HCT116 (cell line): ENCODE measurements at regions not wholly inside any gene's neighbourhood (a gene's known extent, or its start where the extent isn't known, plus 50 kb on each side); places are given as distances from the start of the nearest gene placed in this dataset.
A peak's percentile ranks its signal among the peaks of the same experiment; 100 is the strongest.

Experiments
- ATAC-seq: fragments of 200-7000 bp; cut with Tn5 transposase; 2 replicates; pipeline ENCODE4 v1.9.1; 2020; ENCODE audit warnings: mild to moderate bottlenecking, moderate library complexity
- BruUV-seq: library from RNA; stranded (reverse); fragments of 400-500 nt; replicated peaks from 2 replicates; lab custom pipeline; 2021; lab: Mats Ljungman, UMichigan
- CTCF ChIA-PET: fragments of 300-600 bp; sonication (Branson Sonifier 250); formaldehyde crosslinking; loops from one replicate; lab custom pipeline; 2021; ENCODE audit warnings: antibody characterized with exemption; lab: Charles Lee
- POLR2A ChIA-PET: fragments of 300-600, 350-600 bp; sonication (Branson Sonifier 250); formaldehyde crosslinking; loops from one replicate; lab custom pipeline; 2021; ENCODE audit warnings: antibody characterized with exemption; lab: Charles Lee
- RAD21 ChIA-PET, 2 experiments: fragments of 300-600 bp; sonication (Branson Sonifier 250); formaldehyde crosslinking; loops; one replicate each; lab custom pipeline; 2023; ENCODE audit warnings: low total read pairs in 2 of 2; ENCODE audit not compliant: uncharacterized antibody in 2 of 2, unreplicated experiment in 2 of 2, low non-redundant PET in 1 of 2; lab: Charles Lee
- DNase-seq: peaks from one replicate; pipeline ENCODE4 v3.0.0-alpha.2; 2010; ENCODE audit warnings: low read depth, low spot score
- H2AFZ ChIP-seq: fragments of 200-600 bp; shearing (Covaris generic), sonication (generic); 2 replicates; pipeline ENCODE4 v1.6.1; 2017; ENCODE audit warnings: low read depth, mixed run types, mixed read lengths, antibody characterized with exemption, low read length; ENCODE audit not compliant: poor library complexity, severe bottlenecking
- H3K27ac ChIP-seq: 2 replicates; pipeline ENCODE4 v1.5.1; 2012; ENCODE audit warnings: low read depth, low read length
- H3K27me3 ChIP-seq: fragments of 200-600 bp; sonication (generic); 2 replicates; pipeline ENCODE4 v1.6.1; 2016; ENCODE audit warnings: mixed run types, low read length, mixed read lengths; ENCODE audit not compliant: insufficient read depth
- H3K36me3 ChIP-seq, 2 experiments: fragments of 200-500 bp in 1 of 2; fragments of 200-600 bp in 1 of 2; sonication (Bioruptor generic) in 1 of 2; sonication (generic) in 1 of 2; 2 replicates each; pipeline versions ENCODE4 v1.5.1 to v1.6.1; 2014 to 2016; ENCODE audit warnings: low read length in 2 of 2, inconsistent platforms in 1 of 2, mixed read lengths in 1 of 2, mixed run types in 1 of 2; ENCODE audit not compliant: insufficient read depth in 2 of 2, control insufficient read depth in 1 of 2
- H3K4me1 ChIP-seq, 2 experiments: fragments of 200-600 bp in 1 of 2; sonication (generic) in 1 of 2; 2 replicates each; pipeline versions ENCODE4 v1.5.1 to v1.6.1; 2012 to 2017; ENCODE audit warnings: low read length in 2 of 2, inconsistent platforms in 1 of 2, mild to moderate bottlenecking in 1 of 2, mixed read lengths in 1 of 2, mixed run types in 1 of 2, moderate library complexity in 1 of 2; ENCODE audit not compliant: insufficient read depth in 2 of 2, control insufficient read depth in 1 of 2
- H3K4me2 ChIP-seq: fragments of 200-600 bp; sonication (generic); 2 replicates; pipeline ENCODE4 v1.6.1; 2017; ENCODE audit warnings: mixed run types, low read length, mixed read lengths
- H3K4me3 ChIP-seq, 2 experiments: fragments of 200-600 bp in 1 of 2; sonication (generic) in 1 of 2; replicated peaks in 1 of 2; 2 replicates each; pipeline ENCODE4 v1.5.1; 2011 to 2016; ENCODE audit warnings: low read length in 2 of 2, control low read depth in 1 of 2, low read depth in 1 of 2, mild to moderate bottlenecking in 1 of 2, mixed read lengths in 1 of 2, mixed run types in 1 of 2
- H3K79me2 ChIP-seq: fragments of 200-600 bp; sonication (generic); 2 replicates; pipeline ENCODE4 v1.6.1; 2017; ENCODE audit warnings: mild to moderate bottlenecking, mixed run types, low read length, moderate library complexity, mixed read lengths; ENCODE audit not compliant: insufficient read depth
- H3K9ac ChIP-seq: fragments of 200-600 bp; sonication (generic); 2 replicates; pipeline ENCODE4 v1.6.1; 2016; ENCODE audit warnings: low read length, mixed read lengths
- H3K9me2 ChIP-seq: fragments of 200-600 bp; sonication (generic), shearing (Covaris generic); 2 replicates; pipeline ENCODE4 v1.6.1; 2017; ENCODE audit warnings: mixed run types, mild to moderate bottlenecking, moderate library complexity; ENCODE audit not compliant: insufficient read depth
- H3K9me3 ChIP-seq, 2 experiments: fragments of 200-500 bp in 1 of 2; fragments of 200-600 bp in 1 of 2; sonication (Bioruptor generic) in 1 of 2; sonication (generic) in 1 of 2; 2 replicates each; pipeline ENCODE4 v1.6.1; 2014 to 2017; ENCODE audit warnings: low read length in 2 of 2, mixed read lengths in 2 of 2, inconsistent platforms in 1 of 2, low read depth in 1 of 2, mild to moderate bottlenecking in 1 of 2, mixed run types in 1 of 2, moderate library complexity in 1 of 2; ENCODE audit not compliant: control insufficient read depth in 1 of 2, insufficient read depth in 1 of 2
- H4K20me1 ChIP-seq: fragments of 200-600 bp; sonication (generic), shearing (Covaris generic); 2 replicates; pipeline ENCODE4 v1.6.1; 2017; ENCODE audit warnings: mixed run types, mild to moderate bottlenecking, moderate library complexity; ENCODE audit not compliant: insufficient read depth
- CEBPB ChIP-seq: IDR thresholded peaks from 2 replicates; pipeline ENCODE4 v1.6.1; 2012; ENCODE audit warnings: low read depth
- CTCF ChIP-seq, 3 experiments: fragments of 200-600 bp in 1 of 3; sonication (generic) in 1 of 3; IDR thresholded peaks in 2 of 3; conservative IDR thresholded peaks in 1 of 3; 2 replicates each; pipeline ENCODE4 v1.5.1; 2012 to 2017; ENCODE audit warnings: low read depth in 2 of 3, low read length in 2 of 3, antibody characterized with exemption in 1 of 3, borderline replicate concordance in 1 of 3, control low read depth in 1 of 3, mild to moderate bottlenecking in 1 of 3, mixed read lengths in 1 of 3, mixed run types in 1 of 3, moderate library complexity in 1 of 3; ENCODE audit not compliant: insufficient read depth in 1 of 3
- EGR1 ChIP-seq: IDR thresholded peaks from 2 replicates; pipeline ENCODE4 v1.6.1; 2012; ENCODE audit warnings: low read depth
- FOSL1 ChIP-seq: IDR thresholded peaks from 2 replicates; pipeline ENCODE4 v1.6.1; 2012; ENCODE audit warnings: low read depth
- JUND ChIP-seq: IDR thresholded peaks from 2 replicates; pipeline ENCODE4 v1.6.1; 2012
- POLR2A ChIP-seq: IDR thresholded peaks from 2 replicates; pipeline ENCODE4 v1.7.0; 2011; ENCODE audit warnings: borderline replicate concordance; ENCODE audit not compliant: insufficient read depth, insufficient read length; ENCODE audit errors: extremely low read depth
- POLR2AphosphoS5 ChIP-seq: IDR thresholded peaks from 2 replicates; pipeline ENCODE4 v1.6.1; 2011; ENCODE audit warnings: mild to moderate bottlenecking, low read depth, low read length, moderate library complexity
- RAD21 ChIP-seq: IDR thresholded peaks from 2 replicates; pipeline ENCODE4 v1.6.1; 2012; ENCODE audit warnings: low read depth, mild to moderate bottlenecking
- SIN3A ChIP-seq: IDR thresholded peaks from 2 replicates; pipeline ENCODE4 v1.6.1; 2012; ENCODE audit warnings: low read depth
- ZFX ChIP-seq: fragments of 450-650 bp; IDR thresholded peaks from 2 replicates; pipeline ENCODE4 v1.6.1; 2017
- ZNF274 ChIP-seq: fragments of 200-500 bp; sonication (Bioruptor generic); IDR thresholded peaks from 2 replicates; pipeline ENCODE4 v1.6.1; 2014; ENCODE audit warnings: mild to moderate bottlenecking, low read depth, low read length, inconsistent platforms
- intact Hi-C: fragments of 100-400 bp; cut with micrococcal nuclease; formaldehyde crosslinking; loops from 2 replicates; pipeline ENCODE4 v1.10.0; 2022

GRCh38 chr18:29892960-29893558, 1149.5 kb downstream of the DSC3 start:
- Histone ChIP-seq H3K79me2 (no peaks in the 10 kb centered on the region), H3K4me1 (no peaks in the 10 kb centered on the region), H3K9me2 (no peaks in the 10 kb centered on the region), H3K27ac (no peak overlapping the region), H4K20me1 (no peaks in the 10 kb centered on the region), H3K36me3 (no peaks in the 10 kb centered on the region), H3K4me3 (no peak overlapping the region), H3K27me3 (no peaks in the 10 kb centered on the region), H2AFZ (peak overlapping the region; percentile 3), H3K4me2 (no peak overlapping the region), H3K9me3 (no peaks in the 10 kb centered on the region), H3K9ac (no peak overlapping the region)
- BruUV-seq = no TSS peak
- POLR2A ChIA-PET = no interaction called here
- CTCF ChIA-PET = no interaction called here
- intact Hi-C loops = no loop called here
- TF ChIP-seq ZNF274 (no peak), ZFX (no peak), POLR2AphosphoS5 (no peak), FOSL1 (no peak), EGR1 (no peak), POLR2A (no peak), JUND (no peak), CTCF (IDR thresholded peaks at IDR 0.05 in 2 of 3, conservative IDR thresholded peaks at IDR 0.05 in 1 of 3; ENCODE audit: borderline replicate concordance in 1 of 3, insufficient read depth in 1 of 3, low read depth in 2 of 3, low read length in 2 of 3) (peak; percentile 20 to 64 (median 55); a peak in 3 of 6 replicates), SIN3A (no peak), RAD21 (peak; percentile 28; the same call in 1 of the 2 replicates), CEBPB (no peak)
- RAD21 ChIA-PET = no interaction called here
- no peak for DNase-seq
- no peak for ATAC-seq
